B cell (primary cell): ENCODE measurements at regions not wholly inside any gene's neighbourhood (a gene's known extent, or its start where the extent isn't known, plus 50 kb on each side); places are given as distances from the start of the nearest gene placed in this dataset.

Experiments used
- ATAC-seq: fragments of 200-7000 bp; cut with Tn5 transposase; one replicate; pipeline ENCODE4 v1.10.0; 2021; ENCODE audit warnings: low read depth, mild to moderate bottlenecking, moderate number of reproducible peaks, moderate library complexity
- CTCF ChIA-PET: fragments of 350-600 bp; sonication (Branson Sonifier 250); formaldehyde crosslinking; loops from one replicate; lab custom pipeline; 2021; ENCODE audit warnings: antibody characterized with exemption, inconsistent platforms; lab: Charles Lee
- POLR2A ChIA-PET: fragments of 350-600 bp; sonication (Branson Sonifier 250); formaldehyde crosslinking; loops from one replicate; lab custom pipeline; 2021; ENCODE audit warnings: antibody characterized with exemption; lab: Charles Lee
- DNase-seq: peaks from one replicate; pipeline ENCODE4 v3.0.0; 2013
- H2AFZ ChIP-seq: 2 replicates; pipeline ENCODE4 v1.6.1; 2012; ENCODE audit warnings: mild to moderate bottlenecking, low read depth, low read length; ENCODE audit not compliant: insufficient read depth, poor library complexity, severe bottlenecking
- H3K27ac ChIP-seq, 2 donors: 1 replicate in 1 of 2; 2 replicates in 1 of 2; pipeline ENCODE4 v1.5.1; 2012 to 2013; ENCODE audit warnings: low read length in 2 of 2, mild to moderate bottlenecking in 2 of 2, moderate library complexity in 1 of 2
- H3K27me3 ChIP-seq, 4 experiments: fragments of 200-600 bp in 1 of 4; sonication (generic) in 1 of 4; replicated peaks in 1 of 4; 1 replicate in 2 of 4; 2 replicates in 2 of 4; pipeline versions ENCODE4 v1.6.1 to v1.7.0; 2013 to 2016; ENCODE audit warnings: low read length in 3 of 4, mild to moderate bottlenecking in 2 of 4, mixed read lengths in 1 of 4, moderate library complexity in 1 of 4; ENCODE audit not compliant: insufficient read depth in 4 of 4, control insufficient read depth in 3 of 4; ENCODE audit errors: control extremely low read depth in 1 of 4
- H3K36me3 ChIP-seq, 2 experiments: replicated peaks in 1 of 2; 1 replicate in 1 of 2; 2 replicates in 1 of 2; pipeline versions ENCODE4 v1.6.1 to v1.7.1; 2013; ENCODE audit warnings: low read length in 1 of 2; ENCODE audit not compliant: insufficient read depth in 2 of 2, control insufficient read depth in 1 of 2; ENCODE audit errors: control extremely low read depth in 1 of 2, extremely low read depth in 1 of 2
- H3K4me1 ChIP-seq, 2 donors: fragments of 200-600 bp in 1 of 2; sonication (generic) in 1 of 2; 1 replicate in 1 of 2; 2 replicates in 1 of 2; pipeline versions ENCODE4 v1.5.1 to v1.6.1; 2013 to 2017; ENCODE audit warnings: low read length in 2 of 2; ENCODE audit not compliant: control insufficient read depth in 2 of 2, insufficient read depth in 2 of 2
- H3K4me2 ChIP-seq: replicated peaks from 2 replicates; pipeline ENCODE3; 2012; ENCODE audit warnings: mild to moderate bottlenecking, low read depth, low read length; ENCODE audit not compliant: poor library complexity, severe bottlenecking
- H3K4me3 ChIP-seq, 5 experiments: fragments of 200-600 bp in 1 of 5; sonication (generic) in 1 of 5; 1 replicate in 3 of 5; 2 replicates in 2 of 5; pipeline versions ENCODE4 v1.5.1 to v1.7.0; 2011 to 2016; ENCODE audit warnings: low read length in 4 of 5, mild to moderate bottlenecking in 4 of 5, low read depth in 2 of 5, control low read depth in 1 of 5, moderate library complexity in 1 of 5; ENCODE audit not compliant: insufficient read depth in 1 of 5; ENCODE audit errors: control extremely low read depth in 1 of 5, extremely low read depth in 1 of 5
- H3K79me2 ChIP-seq: fragments of 200-600 bp; sonication (generic); one replicate; pipeline ENCODE4 v1.6.0; 2016; ENCODE audit warnings: low read length; ENCODE audit not compliant: control insufficient read depth, insufficient read depth
- H3K9ac ChIP-seq: fragments of 200-600 bp; sonication (generic); 2 replicates; pipeline ENCODE4 v1.6.1; 2017; ENCODE audit warnings: mild to moderate bottlenecking, low read length, moderate library complexity
- H3K9me3 ChIP-seq, 3 donors: one replicate each; pipeline versions ENCODE4 v1.6.1 to v1.7.1; 2013; ENCODE audit warnings: low read length in 2 of 3; ENCODE audit not compliant: control insufficient read depth in 2 of 3, insufficient read depth in 1 of 3; ENCODE audit errors: control extremely low read depth in 1 of 3
- H4K20me1 ChIP-seq: 2 replicates; pipeline ENCODE4 v1.6.0; 2012; ENCODE audit warnings: mild to moderate bottlenecking, low read length; ENCODE audit not compliant: insufficient read depth, control insufficient read depth, poor library complexity, severe bottlenecking
- H3K27ac Mint-ChIP-seq: one replicate; pipeline ENCODE4 v1.8.0; 2021; ENCODE audit warnings: mixed read lengths
- H3K27me3 Mint-ChIP-seq: one replicate; pipeline ENCODE4 v1.8.0; 2021; ENCODE audit warnings: mixed read lengths
- H3K4me1 Mint-ChIP-seq: one replicate; pipeline ENCODE4 v1.8.0; 2021; ENCODE audit warnings: mixed read lengths
- H3K4me3 Mint-ChIP-seq: one replicate; pipeline ENCODE4 v1.8.0; 2021; ENCODE audit warnings: mixed read lengths
- H3K9me3 Mint-ChIP-seq: one replicate; pipeline ENCODE4 v1.8.0; 2022; ENCODE audit warnings: mixed read lengths; ENCODE audit not compliant: insufficient read depth
- CTCF ChIP-seq: fragments of 200-600 bp; IDR thresholded peaks from one replicate; pipeline ENCODE4 v1.8.0; 2022; ENCODE audit warnings: antibody characterized with exemption, mild to moderate bottlenecking
- EZH2 ChIP-seq: IDR thresholded peaks from 2 replicates; pipeline ENCODE4 v1.6.1; 2012; ENCODE audit warnings: borderline replicate concordance, low read depth, mild to moderate bottlenecking, moderate library complexity, low read length; ENCODE audit not compliant: insufficient read depth, poor library complexity, severe bottlenecking
- WGBS: methylation state at CpG from one replicate; pipeline ENCODE4 v1.1.5; 2013; ENCODE audit warnings: missing lambda C conversion rate; ENCODE audit not compliant: insufficient coverage; 5-methylcytosine and 5-hydroxymethylcytosine counted together
- intact Hi-C: fragments of 100-400 bp; cut with micrococcal nuclease; formaldehyde crosslinking; loops from one replicate; pipeline ENCODE4 v1.10.0; 2022

GRCh38 chr3:13728487-13728886 lies 151.4 kb downstream of the WNT7A start:
- CTCF ChIA-PET: no interaction called here

GRCh38 chr3:13727890-13728289 lies 152.0 kb downstream of the WNT7A start:
- H3K4me1 ChIP-seq: no peaks in the 10 kb centered on the region
- H3K4me3 Mint-ChIP-seq: no peak overlapping the region
- intact Hi-C loops: no loop called here
- no peak overlapping the region for H2AFZ ChIP-seq
- DNase-seq (no peak), ATAC-seq (no peak)
- no peaks in the 10 kb centered on the region for H3K36me3 ChIP-seq
- POLR2A ChIA-PET: no interaction called here
- H4K20me1 ChIP-seq: no peaks in the 10 kb centered on the region
- no peak overlapping the region for H3K27ac Mint-ChIP-seq
- H3K79me2 ChIP-seq: no peaks in the 10 kb centered on the region
- peaks cover 0 to 7% (median 0%) of the 10 kb centered on the region in 4 experiments for H3K27me3 ChIP-seq
- no peaks in the 10 kb centered on the region for H3K9me3 ChIP-seq
- CTCF ChIA-PET: no interaction called here
- TF ChIP-seq CTCF (no peak), EZH2 (no peak)
- no peak overlapping the region for H3K9ac ChIP-seq
- no peak overlapping the region for H3K4me3 ChIP-seq
- no peaks in the 10 kb centered on the region for H3K4me1 Mint-ChIP-seq
- 88% methylated on average over 8 of the region's 8 CpGs for WGBS
- no peak overlapping the region for H3K4me2 ChIP-seq
- peaks cover 2% of the 10 kb centered on the region for H3K9me3 Mint-ChIP-seq
- H3K27ac ChIP-seq: no peak overlapping the region
- peaks cover 46% of the 10 kb centered on the region for H3K27me3 Mint-ChIP-seq

More at GRCh38 chr3:13728487-13728886, 151.4 kb downstream of the WNT7A start:
- H3K9ac ChIP-seq: no peak overlapping the region
- TF ChIP-seq CTCF: no peak
- TF ChIP-seq EZH2: no peak
- intact Hi-C loops: no loop called here
- H2AFZ ChIP-seq: no peak overlapping the region
- ATAC-seq (no peak), DNase-seq (no peak)
- H3K36me3 ChIP-seq: no peaks in the 10 kb centered on the region
- Mint-ChIP-seq H3K27me3 (peaks cover 52% of the 10 kb centered on the region), H3K9me3 (peaks cover 2% of the 10 kb centered on the region), H3K27ac (no peak overlapping the region), H3K4me1 (no peaks in the 10 kb centered on the region), H3K4me3 (no peak overlapping the region)
- no peak overlapping the region for H3K4me3 ChIP-seq
- no peaks in the 10 kb centered on the region for H3K79me2 ChIP-seq
- H3K9me3 ChIP-seq: no peaks in the 10 kb centered on the region
- no peak overlapping the region for H3K4me2 ChIP-seq
- no peak overlapping the region for H3K27ac ChIP-seq
- no peaks in the 10 kb centered on the region for H4K20me1 ChIP-seq
- POLR2A ChIA-PET: no interaction called here
- H3K27me3 ChIP-seq: peaks cover 0 to 7% (median 0%) of the 10 kb centered on the region in 4 experiments
- WGBS: 88% methylated on average over 1 of the region's 2 CpGs
- H3K4me1 ChIP-seq: no peaks in the 10 kb centered on the region
